Glomerular endothelial cell (primary cell): ENCODE measurements at regions not wholly inside any gene's neighbourhood (a gene's known extent, or its start where the extent isn't known, plus 50 kb on each side); places are given as distances from the start of the nearest gene placed in this dataset.
"Not testable (repeated sequence)": the region's sequence is repeated elsewhere in the genome, so short reads cannot be mapped to it uniquely, and the experiment has no call there.

Experiments
- DNase-seq: peaks from one replicate; pipeline ENCODE4 v3.0.0-alpha.2; 2011; ENCODE audit warnings: low read depth, low spot score; ENCODE audit errors: extremely low read depth

DNA sequence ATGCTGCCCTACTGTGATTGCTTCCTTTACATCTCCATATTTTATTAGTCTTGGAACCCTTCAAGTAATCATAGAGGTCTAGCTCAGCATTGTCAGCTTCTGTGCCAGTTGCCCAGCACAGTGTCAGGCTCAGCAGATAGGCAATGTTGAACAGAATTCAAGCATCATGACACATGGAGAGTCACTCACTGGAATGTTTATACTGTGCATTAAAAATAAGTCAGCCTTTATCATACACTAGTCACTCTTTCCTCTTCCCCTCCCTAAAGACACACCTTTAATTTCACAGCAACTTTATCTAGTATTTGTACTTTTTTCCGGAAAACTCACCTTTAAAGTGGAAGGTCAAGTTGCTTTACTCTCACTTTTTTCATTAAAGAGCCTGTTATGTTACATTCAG is 253.8 kb upstream of the CDH11 start:
- no peak for DNase-seq

DNA sequence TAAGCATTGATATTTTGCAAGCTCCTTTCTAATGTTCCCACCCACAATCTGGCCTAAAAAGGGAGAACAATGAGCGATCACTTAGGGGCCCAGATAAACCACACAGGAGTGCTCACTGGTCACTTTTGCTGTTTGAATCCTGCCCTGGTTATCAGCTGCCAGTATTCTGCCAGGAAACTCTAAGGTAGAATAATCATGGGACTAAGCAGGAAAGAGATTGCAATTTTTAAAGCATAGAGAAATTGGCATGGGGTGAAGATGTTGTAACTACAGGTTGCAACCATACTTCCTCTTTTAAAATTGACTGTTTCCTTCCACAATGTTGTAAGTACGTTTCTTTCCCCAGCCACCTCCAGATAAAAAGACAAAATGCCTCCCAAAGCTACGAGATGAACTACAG is 251.2 kb upstream of the CDH11 start:
- DNase-seq = no peak

DNA sequence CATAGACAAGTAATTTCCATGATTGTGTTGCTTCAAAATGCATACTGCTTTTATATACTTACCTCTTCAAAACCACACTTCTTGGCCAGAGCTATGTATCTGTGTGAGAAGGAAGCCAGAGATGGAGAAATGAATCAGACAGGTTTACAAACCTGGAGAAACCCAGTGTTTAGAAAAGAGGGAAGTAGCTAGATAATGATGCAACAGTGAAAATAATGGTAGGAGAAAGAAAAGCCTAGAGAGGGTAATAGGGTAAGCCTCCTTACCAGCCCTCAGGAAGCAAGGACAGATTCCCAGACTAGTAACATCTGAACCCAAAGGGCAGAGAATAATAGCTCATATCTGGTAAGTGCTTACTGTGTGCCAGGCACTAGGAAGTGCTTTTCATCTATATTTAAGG is 250.3 kb upstream of the CDH11 start:
- DNase-seq = no peak

DNA sequence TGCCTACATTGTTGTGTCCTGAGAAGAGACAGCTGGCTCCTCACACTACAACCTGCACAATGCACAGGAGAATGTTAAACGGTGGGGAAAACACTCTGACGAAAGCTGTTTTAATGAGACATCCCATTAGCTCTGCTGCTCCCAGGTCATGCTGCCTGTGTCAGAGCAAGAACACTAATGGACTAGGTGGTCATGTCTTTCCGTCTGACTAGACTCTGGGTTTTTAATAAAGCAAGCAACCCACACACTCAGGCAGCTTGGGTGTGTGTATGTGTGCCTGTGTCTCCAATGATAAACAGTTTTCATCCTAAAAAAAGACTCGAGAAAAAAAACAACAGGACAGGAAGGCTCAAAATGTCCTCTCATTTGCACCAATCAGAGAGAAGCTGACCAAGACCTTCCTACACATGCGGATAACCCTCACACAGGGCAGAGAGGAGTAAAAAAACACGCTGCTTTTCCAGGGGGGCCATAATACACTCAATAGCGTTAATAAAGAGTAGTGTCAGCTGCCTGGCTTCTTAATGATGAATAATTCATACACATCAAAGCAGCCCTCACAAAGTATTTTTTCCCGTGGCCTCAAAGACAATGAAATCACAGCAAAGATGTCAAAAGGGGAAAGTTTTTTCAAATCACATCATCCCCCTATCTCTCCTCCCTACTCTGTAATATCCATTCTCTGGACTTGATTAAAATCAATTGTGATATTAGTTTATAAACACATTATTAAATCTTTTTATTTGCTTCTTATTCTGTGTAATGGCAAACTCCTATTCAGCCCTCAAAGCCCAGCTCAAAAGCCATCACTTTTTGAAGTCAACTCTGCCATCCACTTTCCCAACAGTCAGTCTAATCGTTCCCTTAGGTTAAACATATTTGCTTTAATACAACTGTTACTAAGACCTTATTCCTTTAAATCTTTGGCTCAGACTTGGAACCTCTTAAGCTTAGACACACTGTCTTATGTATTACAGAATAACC is 244.2 kb upstream of the CDH11 start:
- no peak for DNase-seq

DNA sequence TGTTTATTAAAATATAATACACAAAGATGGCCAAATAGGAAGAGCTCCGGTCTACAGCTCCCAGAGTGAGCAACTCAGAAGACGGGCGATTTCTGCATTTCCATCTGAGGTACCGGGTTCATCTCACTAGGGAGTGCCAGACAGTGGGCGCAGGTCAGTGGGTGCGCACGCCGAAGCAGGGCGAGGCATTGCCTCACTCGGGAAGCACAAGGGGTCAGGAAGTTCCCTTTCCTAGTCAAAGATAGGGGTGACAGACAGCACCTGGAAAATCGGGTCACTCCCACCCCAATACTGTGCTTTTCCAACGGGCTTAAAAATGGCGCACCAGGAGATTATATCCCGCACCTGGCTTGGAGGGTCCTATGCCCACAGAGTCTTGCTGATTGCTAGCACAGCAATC is 234.9 kb upstream of the CDH11 start:
- not testable (repeated sequence) for DNase-seq

DNA sequence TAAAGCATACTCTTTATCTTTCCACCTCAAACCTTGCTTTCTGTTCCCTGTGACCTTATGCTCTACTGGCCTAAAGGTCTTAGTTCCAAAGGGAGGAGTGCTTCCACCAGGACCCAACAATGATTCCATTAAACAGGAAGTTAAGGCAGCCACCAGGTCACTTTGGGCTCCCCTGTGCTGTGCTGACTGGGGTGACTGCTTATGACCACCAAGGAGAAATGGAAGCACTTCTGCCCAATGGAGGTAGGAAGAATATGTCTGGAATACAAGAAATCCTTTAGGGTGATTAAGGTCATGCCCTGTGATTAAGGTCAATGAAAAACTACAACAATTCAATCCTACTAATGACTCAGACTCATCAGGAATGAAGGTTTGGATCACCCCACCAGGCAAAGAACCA is 233.8 kb upstream of the CDH11 start:
- no peak for DNase-seq

DNA sequence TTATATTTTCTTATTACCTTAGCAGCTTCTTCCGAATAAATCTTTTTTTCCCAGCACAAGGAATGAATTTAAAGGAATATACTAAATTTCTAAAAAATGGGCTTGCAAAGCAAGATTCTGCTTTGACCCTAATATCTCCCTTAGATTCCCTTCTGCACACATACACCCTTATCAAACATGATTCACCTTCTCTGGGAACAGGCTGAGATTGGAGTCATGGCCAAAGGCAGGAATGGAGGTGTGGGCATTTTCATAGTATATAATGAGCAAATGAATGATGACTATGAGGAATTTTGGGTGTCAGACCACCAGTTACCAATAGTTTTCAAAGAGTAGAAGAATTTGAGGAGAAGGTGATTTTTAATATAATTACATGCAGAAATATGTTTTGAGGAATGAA is 231.3 kb upstream of the CDH11 start:
- no peak for DNase-seq

DNA sequence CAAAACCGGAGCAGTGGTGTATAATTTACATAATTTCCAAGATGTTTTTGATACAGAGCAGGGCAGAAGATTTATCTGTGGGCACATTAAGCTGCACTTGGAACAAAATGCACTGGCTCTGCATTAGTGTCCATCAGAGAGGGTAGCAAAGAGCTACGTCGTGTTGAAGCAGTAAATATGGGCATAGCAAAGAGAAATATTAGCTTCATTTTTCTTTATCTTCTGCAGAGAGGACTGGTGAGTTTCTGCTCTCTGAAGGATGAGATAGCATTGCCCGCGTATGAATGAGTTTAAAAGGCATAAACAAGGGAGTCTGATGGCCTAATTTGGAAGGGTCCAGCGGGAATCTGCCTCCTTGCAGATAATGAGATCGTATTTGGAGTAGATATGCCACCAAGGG is 227.8 kb upstream of the CDH11 start:
- no peak for DNase-seq

DNA sequence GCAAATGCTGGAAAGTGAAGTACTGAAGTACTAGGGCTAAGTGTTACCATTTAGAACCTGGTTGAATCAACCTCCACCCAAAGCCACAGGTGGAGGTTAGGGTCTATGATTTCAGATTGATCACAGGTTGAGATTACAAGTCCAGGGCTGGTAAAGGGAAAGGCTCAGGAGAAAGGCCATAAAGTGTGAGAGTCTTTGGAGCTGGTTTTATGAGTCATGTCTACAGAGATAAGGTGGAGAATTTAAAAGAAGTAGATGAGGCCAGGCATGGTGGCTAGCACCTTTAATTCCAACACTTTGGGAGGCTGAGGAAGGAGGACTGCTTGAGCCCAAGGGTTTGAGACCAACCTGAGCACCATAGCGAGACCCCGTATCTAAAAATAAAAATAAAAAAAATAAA is 221.7 kb upstream of the CDH11 start:
- no peak for DNase-seq

DNA sequence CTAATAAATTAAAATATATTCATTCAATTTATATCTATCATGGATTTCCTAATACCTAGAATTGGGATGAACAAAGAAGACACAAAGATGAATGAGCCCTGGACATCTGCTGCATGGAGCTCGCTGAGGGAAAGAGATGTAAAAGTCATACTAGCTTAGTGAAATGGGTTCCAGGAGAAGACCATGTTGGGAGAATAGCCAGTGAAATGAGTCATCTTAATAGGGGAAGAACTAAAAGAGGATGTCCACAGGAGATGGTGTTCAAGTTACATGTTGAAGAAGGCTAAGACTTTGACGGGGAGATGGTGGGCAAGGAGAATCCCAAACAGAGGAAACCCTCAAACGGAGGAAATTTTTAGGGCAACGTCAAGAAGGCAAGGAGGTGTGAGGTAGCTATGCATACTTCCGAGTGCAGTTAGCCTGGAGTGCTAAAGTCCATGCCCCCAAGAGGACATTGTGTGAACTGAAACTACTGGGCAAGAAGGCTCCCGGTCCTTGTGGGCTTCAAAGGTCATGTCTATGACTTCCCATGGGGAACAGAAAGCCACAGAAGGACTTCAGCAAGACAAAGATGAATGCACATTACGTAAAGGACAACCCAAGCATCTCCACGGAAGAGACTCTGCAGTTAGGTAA is 220.5 kb upstream of the CDH11 start:
- no peak for DNase-seq

DNA sequence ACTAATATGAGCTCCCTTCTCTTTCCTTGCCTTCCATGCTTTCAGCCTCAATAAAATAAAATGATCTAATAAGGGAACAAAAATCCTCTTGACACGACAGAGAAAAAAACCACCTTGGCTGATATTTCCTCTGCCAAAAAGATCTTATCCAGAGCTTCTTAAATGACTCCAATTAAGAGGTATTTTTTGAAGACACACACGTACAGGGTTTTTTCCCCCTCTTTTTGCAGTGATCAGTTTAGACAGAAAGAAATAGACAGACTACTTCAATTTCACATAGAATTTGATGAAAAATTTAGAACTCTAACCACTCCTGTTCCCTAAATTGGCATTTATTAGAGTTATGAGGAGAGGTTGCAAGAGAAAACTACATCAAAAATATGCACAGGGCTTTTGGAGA is 217.2 kb upstream of the CDH11 start:
- no peak for DNase-seq

DNA sequence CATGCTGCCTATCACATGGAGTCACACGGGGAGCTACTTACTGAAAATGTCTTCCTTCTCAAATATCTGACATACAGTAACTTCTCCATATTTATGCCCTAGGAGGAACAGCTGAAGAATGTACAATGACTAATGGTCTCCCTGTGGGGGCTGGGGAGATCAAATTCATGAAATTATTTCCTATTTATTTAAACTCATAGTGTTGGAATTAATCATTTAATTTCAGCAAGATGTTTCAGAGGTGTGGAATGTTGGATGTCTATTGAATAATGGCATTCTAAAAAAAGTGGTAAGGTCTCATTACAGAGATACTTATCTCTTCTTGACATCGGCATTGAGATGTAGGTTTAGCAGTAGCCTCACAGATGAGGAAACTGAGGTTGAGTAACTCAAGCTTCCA is 214.3 kb upstream of the CDH11 start:
- DNase-seq = no peak

DNA sequence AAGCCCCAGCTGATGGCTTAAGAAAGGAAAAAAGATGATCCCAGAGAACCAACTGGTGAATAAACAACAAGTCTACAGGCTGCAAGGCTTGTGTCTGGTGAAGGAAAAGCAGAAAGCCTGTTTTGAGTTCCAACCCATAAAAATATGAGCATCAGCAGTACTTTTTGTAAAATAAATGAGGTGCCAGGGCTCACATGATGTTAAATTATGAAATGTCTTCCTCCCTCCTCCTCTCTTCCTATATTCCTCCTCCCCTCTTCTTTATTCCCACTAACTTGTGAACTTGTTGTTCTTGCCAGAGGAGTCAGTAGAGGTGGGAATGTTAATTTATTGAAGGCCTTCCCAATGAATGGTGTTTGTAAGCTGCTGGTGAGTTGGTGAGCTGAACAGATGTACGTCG is 212.2 kb upstream of the CDH11 start:
- DNase-seq = no peak

DNA sequence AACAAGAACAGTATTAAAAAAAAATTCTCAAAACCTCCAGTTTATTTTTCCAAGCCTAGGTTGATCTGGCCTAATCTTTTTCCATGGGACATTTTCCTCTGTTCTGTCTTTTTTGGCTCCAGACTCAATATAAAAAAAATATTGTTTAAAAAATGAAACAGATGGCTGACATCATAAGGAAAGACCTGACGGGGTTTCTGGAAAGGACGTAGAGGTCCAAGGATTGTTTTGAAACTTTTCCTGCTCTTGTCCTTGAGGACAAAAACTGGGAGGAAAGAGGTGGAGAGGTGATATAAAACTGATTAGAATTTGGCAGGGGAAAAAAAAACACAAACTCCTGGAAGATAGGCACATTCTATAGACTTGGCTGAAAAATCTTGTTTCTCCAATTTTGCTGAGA is 211.4 kb upstream of the CDH11 start:
- no peak for DNase-seq

DNA sequence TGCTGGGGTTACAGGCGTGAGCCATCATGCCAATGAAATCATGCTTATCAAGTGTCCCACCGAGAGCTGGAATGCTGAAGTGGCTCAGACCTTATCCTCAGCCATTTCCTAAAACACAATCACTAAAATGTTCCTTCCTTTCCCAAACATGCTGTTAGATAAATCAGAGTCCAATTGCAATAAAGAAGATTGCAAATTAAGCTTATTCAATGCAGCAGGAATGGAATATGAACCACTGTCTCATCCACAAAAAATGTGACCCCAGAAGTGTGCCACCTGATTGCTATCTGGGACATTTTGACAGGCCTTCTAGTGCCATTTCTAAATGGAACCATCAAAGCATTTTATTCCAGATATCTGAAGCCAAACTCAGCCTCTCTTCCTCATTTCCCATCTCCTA is 205.5 kb upstream of the CDH11 start:
- no peak for DNase-seq

DNA sequence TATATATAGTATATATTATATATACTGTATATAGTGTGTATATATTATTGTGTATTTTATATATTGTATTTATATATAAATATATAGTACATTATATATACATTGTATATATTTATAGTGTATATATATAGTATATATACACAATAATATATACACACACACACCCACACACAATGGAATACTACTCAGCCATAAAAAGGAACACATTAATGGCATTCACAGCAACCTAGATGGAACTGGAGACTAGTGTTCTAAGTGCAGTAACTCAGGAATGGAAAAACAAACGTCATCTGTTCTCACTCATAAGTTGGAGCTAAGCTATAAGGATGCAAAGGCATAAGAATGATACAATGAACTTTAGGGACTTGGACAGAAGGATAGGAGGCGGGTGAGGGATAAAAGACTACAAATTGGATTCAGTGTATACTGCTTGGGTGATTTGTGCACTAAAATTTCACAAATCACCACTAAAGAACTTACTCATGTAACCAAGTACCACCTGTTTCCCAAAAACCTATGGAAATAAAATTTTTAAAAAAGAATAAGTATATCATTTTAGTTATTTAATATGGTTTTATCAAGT is 201.9 kb upstream of the CDH11 start:
- no peak for DNase-seq

DNA sequence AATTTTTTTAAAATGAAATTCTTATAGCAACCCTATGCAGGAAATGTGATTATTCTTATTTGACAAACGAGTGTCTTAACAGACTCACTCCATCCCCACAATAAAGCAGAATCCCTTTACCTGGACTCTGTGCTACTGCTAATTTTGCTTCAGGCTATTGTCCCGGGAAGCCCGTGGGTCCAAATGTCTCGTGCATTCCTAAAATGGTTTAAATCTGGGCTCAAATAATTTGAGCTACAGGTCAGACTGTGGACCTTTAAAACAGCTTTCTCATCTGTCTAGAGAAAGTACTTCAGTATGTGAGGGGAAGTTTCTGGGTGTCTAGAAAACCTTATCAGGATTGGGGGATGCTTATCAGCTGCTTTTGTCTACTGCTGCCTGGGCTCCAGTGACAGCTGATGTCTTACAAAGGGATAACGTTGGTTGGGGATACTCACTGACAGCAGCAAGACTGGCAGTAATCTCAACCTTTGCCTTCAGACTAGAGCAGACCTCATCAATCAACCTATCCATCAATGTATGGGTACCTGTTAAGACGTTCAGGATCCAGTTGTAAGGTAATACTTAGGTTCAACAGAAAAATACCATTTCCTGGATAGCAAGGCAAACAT is 197.9 kb upstream of the CDH11 start:
- DNase-seq = no peak

DNA sequence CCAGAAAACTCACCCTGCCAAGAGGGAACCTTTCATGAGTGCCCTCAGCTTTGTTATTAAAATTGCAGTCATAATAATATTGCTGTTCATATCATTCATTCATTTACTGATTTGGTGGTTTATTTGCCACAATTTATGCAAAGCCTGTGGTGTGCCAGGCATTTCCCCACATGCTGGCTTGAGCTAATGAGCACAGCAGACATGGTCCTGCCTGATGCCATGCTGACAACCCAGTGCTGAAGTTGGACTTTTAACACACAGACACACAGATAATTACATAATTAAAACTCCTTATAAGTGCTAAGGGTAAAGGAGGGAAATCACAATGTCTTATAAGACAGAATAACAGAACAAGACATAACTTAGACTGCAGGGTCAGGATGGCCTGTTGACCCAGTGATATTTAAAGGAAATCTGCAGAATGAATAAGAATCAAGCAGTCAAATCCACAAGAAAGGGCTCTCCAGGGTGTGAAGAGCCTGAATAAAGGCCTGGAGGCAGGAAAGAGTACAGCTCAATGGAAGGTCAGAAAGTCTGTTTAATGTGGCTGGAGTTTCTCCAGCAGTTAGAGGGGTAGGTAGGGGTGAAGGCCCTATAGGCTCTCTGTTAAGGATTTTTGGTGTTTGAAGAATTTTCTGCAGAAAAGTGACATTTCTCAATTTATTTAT is 196.9 kb upstream of the CDH11 start:
- DNase-seq = no peak

DNA sequence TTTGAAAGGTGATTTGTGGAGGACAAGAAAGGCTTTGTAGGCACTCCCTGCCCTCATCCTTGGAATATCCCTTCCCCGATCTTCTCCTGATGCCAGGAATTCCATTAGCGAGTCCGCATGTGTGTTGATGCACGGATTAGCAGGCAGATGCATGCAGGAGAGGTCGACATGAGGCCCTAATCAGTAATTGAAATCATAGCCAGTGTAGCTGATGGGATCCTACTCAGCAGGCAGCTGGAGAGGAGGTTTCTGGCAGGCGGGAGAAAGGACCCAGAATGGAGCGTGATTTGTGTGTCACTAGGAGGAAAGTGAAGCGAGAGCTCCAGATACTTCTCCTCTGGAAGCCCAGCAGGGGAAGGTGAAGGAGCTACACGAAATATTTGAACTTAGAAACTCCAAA is 196.3 kb upstream of the CDH11 start:
- no peak for DNase-seq

DNA sequence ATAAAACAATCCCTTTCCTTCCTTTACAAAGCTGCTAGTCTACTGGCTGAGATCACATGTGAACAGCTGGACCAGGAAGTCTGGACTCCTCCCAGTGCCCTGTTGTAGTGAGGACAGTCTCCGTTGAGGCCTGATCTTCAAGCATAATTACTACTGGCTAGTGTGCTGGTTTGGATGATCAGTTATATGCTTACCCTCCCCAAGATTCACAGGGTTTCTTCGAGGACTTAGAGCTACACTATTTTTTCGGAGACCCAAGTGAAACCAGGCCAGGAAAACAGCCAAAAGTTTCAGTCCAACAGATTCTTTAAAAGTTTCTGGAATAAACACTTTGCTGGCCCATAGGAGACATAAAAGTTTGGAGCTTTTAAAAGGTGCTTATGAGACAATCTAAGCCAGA is 194.9 kb upstream of the CDH11 start:
- no peak for DNase-seq
